ENCODE measurements at regions not wholly inside any gene's neighbourhood (a gene's known extent, or its start where the extent isn't known, plus 50 kb on each side); places are given as distances from the start of the nearest gene placed in this dataset.

DNA sequence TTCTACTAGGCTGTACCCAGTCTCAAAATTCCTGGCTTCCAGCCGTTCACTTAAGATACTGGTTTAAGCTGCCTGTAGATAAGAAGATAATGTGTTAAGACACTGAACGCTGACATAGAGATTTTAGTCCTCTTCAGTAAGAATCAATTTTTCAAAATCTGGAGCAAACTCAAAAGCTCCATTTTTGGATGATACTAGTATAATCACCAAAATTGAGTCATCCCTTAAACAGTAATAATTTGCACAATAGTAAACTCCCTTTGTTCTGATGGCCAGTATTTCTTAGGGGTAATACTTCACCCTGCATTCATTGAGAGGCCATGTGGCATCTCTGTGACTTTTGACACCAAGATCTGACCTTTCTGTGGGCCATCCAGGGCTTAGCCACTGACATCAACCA, 299.8 kb upstream of the USP25 start:
- Histone ChIP-seq H3K4me3 (ENCODE audit: low read length in 3 of 3) (no peak overlapping the region), H3K9ac (ENCODE audit: low read length in 3 of 3) (no peak overlapping the region), H3K27ac (ENCODE audit: low read depth in 2 of 2, low read length in 2 of 2) (no peak overlapping the region), H3K36me3 (ENCODE audit: control insufficient read depth in 2 of 3, insufficient read depth in 3 of 3, low read length in 3 of 3) (no peaks in the 10 kb centered on the region), H3K4me1 (ENCODE audit: control insufficient read depth in 2 of 3, insufficient read depth in 2 of 3, low read depth in 1 of 3, low read length in 3 of 3) (no peaks in the 10 kb centered on the region), H3K27me3 (ENCODE audit: control insufficient read depth, insufficient read depth, low read length) (no peaks in the 10 kb centered on the region), H3K9me3 (ENCODE audit: control insufficient read depth in 2 of 3, insufficient read depth in 1 of 3, low read length in 3 of 3) (no peaks in the 10 kb centered on the region)
- FAIRE-seq = no peak
- intact Hi-C loops (cut with DNase I) = no loop called here
- TF ChIP-seq, protein P1, sequence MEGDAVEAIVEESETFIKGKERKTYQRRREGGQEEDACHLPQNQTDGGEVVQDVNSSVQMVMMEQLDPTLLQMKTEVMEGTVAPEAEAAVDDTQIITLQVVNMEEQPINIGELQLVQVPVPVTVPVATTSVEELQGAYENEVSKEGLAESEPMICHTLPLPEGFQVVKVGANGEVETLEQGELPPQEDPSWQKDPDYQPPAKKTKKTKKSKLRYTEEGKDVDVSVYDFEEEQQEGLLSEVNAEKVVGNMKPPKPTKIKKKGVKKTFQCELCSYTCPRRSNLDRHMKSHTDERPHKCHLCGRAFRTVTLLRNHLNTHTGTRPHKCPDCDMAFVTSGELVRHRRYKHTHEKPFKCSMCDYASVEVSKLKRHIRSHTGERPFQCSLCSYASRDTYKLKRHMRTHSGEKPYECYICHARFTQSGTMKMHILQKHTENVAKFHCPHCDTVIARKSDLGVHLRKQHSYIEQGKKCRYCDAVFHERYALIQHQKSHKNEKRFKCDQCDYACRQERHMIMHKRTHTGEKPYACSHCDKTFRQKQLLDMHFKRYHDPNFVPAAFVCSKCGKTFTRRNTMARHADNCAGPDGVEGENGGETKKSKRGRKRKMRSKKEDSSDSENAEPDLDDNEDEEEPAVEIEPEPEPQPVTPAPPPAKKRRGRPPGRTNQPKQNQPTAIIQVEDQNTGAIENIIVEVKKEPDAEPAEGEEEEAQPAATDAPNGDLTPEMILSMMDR (IDR thresholded peaks at IDR 0.05; ENCODE audit: borderline replicate concordance, extremely low read depth, insufficient read depth) = no peak
- no peak for DNase-seq

DNA sequence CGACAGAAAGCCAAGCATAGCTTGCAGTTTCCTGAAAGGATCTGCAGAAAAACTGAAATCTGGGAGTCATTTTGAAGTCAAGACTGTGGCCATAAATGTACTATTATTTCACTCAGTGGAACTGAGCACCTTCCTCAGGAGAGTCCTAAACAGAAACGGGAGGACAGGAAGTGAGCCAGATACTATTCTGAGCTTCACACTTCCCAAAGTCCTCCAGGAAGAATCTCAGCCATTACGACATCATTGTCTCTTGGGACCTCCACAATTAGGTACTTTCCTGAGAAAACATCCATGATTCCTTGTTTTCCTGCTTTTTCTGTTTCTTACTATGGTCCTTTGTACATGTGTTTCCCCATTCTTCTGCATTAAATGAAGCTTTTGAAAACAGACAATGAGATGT, 299.2 kb upstream of the USP25 start:
- Histone ChIP-seq H3K4me1 (ENCODE audit: control insufficient read depth in 2 of 3, insufficient read depth in 2 of 3, low read depth in 1 of 3, low read length in 3 of 3) (no peaks in the 10 kb centered on the region), H3K9me3 (ENCODE audit: control insufficient read depth in 2 of 3, insufficient read depth in 1 of 3, low read length in 3 of 3) (no peaks in the 10 kb centered on the region), H3K9ac (ENCODE audit: low read length in 3 of 3) (no peak overlapping the region), H3K36me3 (ENCODE audit: control insufficient read depth in 2 of 3, insufficient read depth in 3 of 3, low read length in 3 of 3) (no peaks in the 10 kb centered on the region), H3K27me3 (ENCODE audit: control insufficient read depth, insufficient read depth, low read length) (no peaks in the 10 kb centered on the region), H3K27ac (ENCODE audit: low read depth in 2 of 2, low read length in 2 of 2) (no peak overlapping the region), H3K4me3 (ENCODE audit: low read length in 3 of 3) (no peak overlapping the region)
- DNase-seq (peak in 1 of 5 donors; percentile 41), FAIRE-seq (no peak)
- intact Hi-C loops (cut with DNase I) = no loop called here
- TF ChIP-seq, protein P1 (IDR thresholded peaks at IDR 0.05; ENCODE audit: borderline replicate concordance, extremely low read depth, insufficient read depth) = no peak

DNA sequence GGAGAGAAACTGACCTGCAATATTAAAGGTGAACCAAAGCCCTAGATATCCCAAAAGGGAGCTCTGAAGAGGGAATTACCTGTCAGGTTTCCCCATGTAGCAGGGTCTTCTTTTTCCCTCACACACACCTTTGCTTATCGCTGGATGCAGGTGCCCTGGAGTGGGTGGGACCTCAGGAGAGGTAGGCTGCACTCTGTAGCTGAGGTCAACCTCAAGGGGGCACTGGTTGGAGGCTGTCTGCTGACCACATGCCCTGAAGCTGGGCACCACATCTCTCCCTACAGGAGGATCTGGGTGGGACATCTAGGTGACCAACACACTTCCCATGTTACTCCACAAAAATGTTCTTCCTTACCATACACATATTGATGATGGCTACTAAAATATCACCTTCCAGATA, 298.7 kb upstream of the USP25 start:
- no peak overlapping the region for H3K27ac ChIP-seq (ENCODE audit: low read depth in 2 of 2, low read length in 2 of 2)
- TF ChIP-seq, protein P1 (IDR thresholded peaks at IDR 0.05; ENCODE audit: borderline replicate concordance, extremely low read depth, insufficient read depth) = no peak

DNA sequence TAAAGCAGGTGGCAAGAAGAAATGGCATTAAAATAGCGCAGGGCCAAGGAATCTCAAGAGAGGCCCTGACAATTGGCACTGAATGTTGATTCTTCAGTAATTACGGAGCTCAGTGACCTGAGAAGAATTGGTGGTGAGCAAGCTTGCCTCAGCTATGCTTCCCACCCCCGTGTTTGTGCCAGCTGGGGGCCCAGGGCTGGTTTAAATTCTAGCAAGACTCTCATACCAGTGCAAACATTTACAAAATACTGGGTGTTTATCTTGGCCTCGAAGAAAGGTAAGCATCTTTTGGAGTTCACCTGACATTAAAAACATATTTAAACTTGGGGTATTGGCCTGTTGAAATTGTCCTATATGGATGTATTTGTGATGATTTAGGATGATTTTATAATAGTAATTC, 296.7 kb upstream of the USP25 start:
- H3K27ac ChIP-seq (ENCODE audit: low read depth in 2 of 2, low read length in 2 of 2) = no peak overlapping the region
- FAIRE-seq (no peak), DNase-seq (peak in 2 of 5 donors; percentile 31 to 47)
- H3K4me3 ChIP-seq (ENCODE audit: low read length in 3 of 3) = no peak overlapping the region
- no peak overlapping the region for H3K9ac ChIP-seq (ENCODE audit: low read length in 3 of 3)
- TF ChIP-seq, protein P1 (IDR thresholded peaks at IDR 0.05; ENCODE audit: borderline replicate concordance, extremely low read depth, insufficient read depth) = no peak
- intact Hi-C loops (cut with DNase I) = no loop called here
- H3K36me3 ChIP-seq (ENCODE audit: control insufficient read depth in 2 of 3, insufficient read depth in 3 of 3, low read length in 3 of 3) = no peaks in the 10 kb centered on the region
- H3K9me3 ChIP-seq (ENCODE audit: control insufficient read depth in 2 of 3, insufficient read depth in 1 of 3, low read length in 3 of 3) = no peaks in the 10 kb centered on the region
- H3K27me3 ChIP-seq (ENCODE audit: control insufficient read depth, insufficient read depth, low read length) = no peaks in the 10 kb centered on the region
- H3K4me1 ChIP-seq (ENCODE audit: control insufficient read depth in 2 of 3, insufficient read depth in 2 of 3, low read depth in 1 of 3, low read length in 3 of 3) = no peaks in the 10 kb centered on the region

More for the DNA sequence above, 298.7 kb upstream of the USP25 start:
- DNase-seq (peak in 1 of 5 donors; percentile 29), FAIRE-seq (no peak)
- H3K4me1 ChIP-seq (ENCODE audit: control insufficient read depth in 2 of 3, insufficient read depth in 2 of 3, low read depth in 1 of 3, low read length in 3 of 3) = no peaks in the 10 kb centered on the region
- intact Hi-C loops (cut with DNase I) = no loop called here
- H3K9me3 ChIP-seq (ENCODE audit: control insufficient read depth in 2 of 3, insufficient read depth in 1 of 3, low read length in 3 of 3) = no peaks in the 10 kb centered on the region
- no peak overlapping the region for H3K4me3 ChIP-seq (ENCODE audit: low read length in 3 of 3)
- H3K27me3 ChIP-seq (ENCODE audit: control insufficient read depth, insufficient read depth, low read length) = no peaks in the 10 kb centered on the region
- H3K36me3 ChIP-seq (ENCODE audit: control insufficient read depth in 2 of 3, insufficient read depth in 3 of 3, low read length in 3 of 3) = no peaks in the 10 kb centered on the region
- H3K9ac ChIP-seq (ENCODE audit: low read length in 3 of 3) = no peak overlapping the region

Measured in kidney (tissue), 13 donors.